SW 1271 (cell line): ENCODE measurements at regions not wholly inside any gene's neighbourhood (a gene's known extent, or its start where the extent isn't known, plus 50 kb on each side); places are given as distances from the start of the nearest gene placed in this dataset.

Experiments
- DNase-seq, 2 experiments: peaks; one replicate each; lab custom pipeline; 2025; lab: John Stamatoyannopoulos, UW

DNA sequence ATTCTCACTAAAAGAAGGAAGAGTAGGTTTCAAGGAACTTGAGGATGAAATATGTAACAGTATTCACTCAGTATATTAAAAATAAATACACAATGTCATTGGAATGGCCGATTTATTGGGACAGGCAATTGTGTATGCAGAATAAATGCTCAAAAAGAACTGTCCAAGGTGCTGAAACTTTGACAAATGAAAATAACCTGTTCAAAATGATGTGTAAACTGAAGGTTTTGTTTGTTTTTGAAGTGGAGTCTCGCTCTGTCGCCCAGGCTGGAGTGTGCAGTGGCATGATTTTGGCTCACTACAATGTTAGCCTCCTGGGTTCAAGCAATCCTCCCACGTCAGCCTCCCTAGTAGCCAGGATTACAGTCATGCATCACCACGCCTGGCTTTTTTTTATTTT is 318.7 kb upstream of the RBFOX1 start:
- no peak for DNase-seq

DNA sequence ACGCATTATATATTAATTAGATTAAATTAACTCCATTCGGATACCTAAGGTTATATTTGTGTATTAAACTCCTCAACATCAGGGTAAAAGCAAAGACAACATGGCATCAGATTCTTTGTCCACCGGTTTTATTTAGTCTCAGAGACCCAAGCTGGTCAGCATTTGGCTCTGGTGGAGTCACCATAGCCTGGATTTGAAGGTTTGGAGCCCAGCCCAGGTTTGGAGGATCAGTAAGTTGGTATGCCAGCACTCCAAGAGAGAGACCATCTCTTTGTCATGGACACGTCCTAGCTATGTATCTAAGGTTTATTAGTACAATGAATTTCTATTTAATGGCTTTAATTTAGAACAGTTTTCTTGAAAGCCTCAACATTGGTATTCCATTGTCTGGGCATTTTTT is 328.4 kb upstream of the RBFOX1 start:
- no peak for DNase-seq

DNA sequence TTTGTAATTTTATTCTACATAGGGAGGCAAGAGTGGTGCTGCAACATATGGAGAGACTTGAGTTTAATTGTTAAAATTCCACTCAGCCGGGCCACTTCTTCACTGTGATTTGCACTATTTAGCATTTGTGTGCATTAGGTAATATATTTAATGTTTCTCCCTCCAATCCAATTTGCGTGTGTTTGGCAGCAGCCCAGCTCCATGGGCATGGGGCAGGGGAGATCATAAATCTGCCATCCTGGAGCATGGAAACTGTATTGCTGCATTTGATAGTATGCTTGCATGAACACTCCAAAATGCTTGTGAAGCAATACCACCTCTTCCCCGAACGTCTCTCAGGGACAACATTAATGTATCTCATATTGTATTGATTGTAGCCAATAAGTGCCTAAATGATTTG is 339.1 kb upstream of the RBFOX1 start:
- DNase-seq = no peak

DNA sequence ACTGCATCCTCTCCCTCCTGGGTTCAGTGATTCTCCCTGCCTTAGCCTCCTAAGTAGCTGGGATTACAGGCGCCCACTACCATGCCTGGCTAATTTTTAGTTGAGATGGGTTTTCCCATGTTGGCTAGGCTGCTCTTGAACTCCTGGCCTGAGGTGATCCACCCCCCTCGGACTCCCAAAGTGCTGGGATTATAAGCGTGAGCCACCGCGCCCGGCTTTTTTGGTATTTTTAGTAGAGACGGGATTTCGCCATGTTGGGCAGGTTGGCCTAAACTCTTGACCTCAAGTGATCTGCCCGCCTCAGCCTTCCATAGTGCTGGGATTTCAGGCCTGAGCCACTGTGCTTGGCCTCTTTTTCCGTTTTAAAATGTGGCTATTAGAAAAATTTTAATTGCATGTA is 343.8 kb upstream of the RBFOX1 start:
- DNase-seq = no peak

DNA sequence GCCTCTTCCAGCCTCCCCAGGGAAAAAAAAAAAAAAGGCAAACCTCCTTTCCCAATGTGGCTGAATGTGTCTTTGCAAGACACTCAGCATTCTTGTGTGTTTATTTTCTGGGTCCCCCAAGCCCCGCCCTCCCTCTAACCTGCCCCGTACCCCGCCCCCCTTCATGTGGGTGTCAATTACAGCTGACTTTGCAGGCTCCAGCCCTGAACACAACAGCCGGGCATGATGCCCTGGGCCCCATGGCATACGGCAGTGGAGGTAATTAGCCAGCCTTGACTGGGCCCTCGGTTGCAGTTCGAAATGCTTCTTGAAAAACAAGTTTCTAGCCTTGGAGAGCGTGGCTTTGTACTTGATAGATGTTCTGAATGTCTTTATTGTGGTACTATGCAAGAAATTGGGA is 354.7 kb upstream of the RBFOX1 start:
- no peak for DNase-seq

DNA sequence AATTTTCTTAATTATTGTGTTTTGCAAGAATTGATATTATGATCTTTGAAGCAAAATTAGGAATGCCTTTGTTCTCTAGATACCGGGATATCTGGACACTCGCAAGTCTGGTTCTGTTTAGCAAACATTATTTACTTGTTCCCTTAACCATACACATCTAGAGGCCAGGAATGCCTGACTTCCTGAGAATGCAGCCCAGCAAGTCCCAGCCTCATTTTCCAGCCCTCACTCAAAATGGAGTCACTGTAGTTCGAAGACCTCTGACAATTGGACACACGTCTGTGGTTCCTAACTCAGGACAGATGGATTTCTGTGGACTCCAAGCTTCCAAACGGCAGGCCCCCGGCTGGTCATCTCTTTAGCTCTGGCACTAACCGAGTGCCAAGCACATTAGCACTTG is 355.4 kb upstream of the RBFOX1 start:
- DNase-seq = no peak

DNA sequence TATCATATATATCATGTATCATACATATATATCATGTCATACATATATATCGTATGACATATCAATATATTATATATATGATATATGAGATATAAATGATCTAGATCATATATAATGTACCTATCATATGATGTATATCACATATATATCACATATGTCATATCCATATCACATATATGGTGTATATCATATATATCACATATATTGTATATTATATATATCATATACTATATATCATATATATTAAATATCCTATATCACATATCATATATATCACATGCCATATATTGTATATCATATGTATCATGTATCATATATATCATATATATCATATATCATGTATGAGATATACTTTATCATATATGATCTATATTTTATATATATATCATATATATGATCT is 355.9 kb upstream of the RBFOX1 start:
- DNase-seq = no peak

DNA sequence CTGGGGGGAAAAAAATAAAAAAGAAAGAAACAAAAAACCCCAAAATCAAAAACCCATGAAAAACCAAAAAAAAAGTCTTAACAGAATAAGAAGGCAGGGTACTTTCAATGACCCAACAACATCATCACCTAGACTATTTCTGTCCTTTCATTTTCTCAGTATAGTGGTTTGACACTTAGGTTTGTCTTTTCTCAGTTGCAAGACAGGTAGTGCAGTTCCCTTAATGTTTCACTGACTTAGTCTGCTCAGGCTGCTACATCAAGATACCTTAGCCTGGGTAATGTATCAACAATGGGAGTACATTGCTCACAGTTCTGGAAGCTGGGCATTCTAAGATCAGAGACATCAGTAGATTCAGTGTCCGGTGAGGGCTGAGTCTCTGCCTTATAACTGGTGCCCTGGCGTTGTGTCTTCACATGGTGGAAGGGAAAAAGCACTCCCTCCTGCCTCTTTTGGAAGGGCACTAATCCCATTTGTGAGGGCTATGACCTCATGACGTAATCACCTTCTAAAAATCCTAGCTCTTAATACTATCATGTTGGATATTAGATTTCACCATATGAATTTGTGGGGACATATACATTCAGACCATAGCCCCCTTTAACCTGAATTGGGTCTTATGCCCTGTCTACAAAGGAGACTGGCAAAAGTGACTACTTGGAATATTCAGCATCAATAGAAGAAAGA is 362.3 kb upstream of the RBFOX1 start:
- DNase-seq = no peak

DNA sequence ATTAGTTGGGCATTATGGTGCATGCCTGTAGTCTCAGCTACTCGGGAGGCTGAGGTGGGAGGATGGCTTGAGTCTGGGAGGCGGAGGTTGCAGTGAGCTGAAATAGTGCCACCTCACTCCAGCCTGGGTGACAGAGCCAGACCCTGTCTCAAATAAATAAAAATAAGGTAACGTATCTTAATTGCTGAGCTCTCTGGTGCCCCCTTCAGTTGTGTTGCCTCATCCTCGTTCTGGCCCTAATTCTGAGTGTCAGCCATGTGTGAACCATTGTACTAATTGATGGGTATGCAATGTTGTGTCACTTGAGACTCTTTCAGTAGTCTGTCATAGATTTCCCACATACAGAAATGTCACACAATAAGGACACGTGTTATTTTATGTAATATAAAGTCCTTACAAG is 363.1 kb upstream of the RBFOX1 start:
- no peak for DNase-seq

DNA sequence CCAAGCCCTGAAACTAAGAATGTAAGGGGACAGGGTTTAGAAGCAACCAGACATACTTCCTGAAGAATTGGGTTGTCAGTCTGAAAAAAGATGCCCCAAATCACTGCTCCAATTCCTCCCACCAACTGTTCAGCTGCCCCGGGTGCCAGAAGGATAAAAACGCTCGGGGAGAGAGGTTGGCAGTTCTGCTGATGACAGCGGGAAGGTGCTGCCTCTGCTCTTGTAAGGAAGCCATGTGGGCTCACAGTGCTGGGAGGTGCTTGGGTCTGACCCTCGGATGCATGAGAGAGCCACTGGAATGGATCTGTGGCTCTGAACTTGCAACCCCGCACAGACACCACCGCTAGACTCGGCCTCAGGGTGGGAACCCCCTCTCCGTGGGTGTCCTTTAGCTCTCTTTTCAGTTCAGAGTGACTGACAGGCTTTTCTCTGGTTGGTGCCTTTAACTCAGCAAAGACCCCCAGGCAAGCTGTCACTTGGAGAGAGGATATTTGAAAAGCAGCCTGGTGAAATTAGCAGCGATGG is 364.8 kb upstream of the RBFOX1 start:
- DNase-seq = no peak

DNA sequence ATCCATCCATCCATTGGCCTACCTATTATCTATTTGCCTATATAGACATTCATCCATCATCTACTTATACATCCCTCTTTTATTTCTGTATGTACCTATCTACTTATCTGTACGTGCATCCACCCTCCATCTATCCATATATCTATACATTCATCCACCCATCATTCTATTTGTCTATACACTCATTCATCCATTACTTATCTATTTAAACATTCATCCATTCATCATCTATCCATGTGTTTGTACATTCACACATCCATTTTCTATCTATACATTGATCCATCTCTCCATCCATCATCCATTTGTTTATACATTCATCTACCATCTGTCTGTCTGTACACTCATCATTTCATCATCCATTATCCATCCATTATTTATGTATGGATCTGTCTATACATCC is 365.7 kb upstream of the RBFOX1 start:
- DNase-seq = no peak

DNA sequence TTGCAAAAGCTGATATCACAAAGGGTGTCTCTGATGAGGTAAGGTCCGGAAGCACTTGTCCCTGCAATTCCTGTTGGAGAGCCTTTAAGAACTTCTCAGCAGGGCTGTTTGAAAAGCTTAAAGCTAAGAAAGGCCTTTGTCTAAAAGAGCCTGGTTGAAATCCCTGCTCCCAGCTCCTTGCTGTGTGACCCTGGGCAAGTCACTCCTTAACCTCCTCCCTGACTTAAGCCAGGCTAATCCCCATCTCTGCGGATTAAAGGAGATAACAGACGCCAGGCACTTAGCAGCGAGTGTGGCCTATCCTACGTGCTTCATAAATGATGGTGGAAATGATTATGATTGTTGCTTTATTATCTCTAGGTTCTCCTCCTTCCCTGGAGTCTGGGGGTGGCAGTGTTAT is 368.0 kb upstream of the RBFOX1 start:
- DNase-seq = no peak

DNA sequence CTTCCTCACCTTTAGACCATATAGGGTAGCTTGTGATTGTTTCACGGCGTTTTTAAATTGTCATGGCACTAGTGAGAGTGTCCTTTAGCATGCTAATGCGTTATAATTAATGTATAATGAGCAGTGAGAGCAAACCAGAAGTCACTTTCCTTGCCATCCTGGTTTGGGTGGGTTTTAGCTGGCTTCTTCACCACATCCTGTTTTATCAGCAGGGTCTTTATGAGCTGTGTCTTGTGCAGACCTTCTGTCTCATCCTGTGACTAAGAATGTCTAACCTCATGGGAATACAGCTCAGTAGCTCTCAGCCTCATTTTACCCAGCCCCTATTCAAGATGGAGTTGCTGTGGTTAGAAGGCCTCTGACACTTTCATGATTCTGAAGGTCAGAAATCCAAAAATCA is 370.9 kb upstream of the RBFOX1 start:
- no peak for DNase-seq

DNA sequence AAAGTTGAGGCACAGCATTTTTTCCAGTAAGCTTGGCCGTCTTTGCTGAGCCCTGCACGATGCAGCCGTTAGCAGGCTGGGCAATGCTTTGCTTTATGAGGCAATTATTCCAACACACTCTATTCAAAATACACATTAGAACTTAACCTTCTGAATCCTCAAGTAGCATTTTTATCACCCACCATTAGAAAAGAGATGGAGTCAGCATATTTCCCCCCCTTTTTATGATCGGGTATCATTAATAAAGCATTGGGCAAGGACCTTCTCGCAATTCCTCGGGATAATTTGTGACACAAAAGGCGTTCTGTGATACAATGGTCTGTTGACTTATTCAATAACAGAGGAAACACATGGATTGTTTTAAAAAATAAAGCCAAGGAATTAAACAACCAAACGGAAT is 374.5 kb upstream of the RBFOX1 start:
- no peak for DNase-seq

DNA sequence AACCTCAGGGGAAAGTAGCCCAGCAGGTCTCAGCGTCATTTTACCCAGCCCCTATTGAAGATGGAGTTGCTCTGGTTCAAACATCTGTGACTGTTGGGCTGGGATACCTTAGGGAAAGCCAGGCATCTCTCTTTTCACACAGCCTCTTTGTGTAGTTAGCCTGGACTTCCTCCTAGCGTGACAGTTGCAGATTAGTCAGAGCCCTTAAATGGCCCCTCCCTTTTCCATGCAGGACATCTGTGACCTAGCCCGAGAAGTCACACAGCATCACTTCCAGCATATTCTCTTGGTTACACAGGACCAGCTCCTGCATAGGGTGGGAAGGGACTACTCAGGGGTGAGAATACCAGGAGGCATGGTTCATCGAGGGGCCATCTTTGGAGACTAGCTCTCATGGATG is 375.0 kb upstream of the RBFOX1 start:
- no peak for DNase-seq

DNA sequence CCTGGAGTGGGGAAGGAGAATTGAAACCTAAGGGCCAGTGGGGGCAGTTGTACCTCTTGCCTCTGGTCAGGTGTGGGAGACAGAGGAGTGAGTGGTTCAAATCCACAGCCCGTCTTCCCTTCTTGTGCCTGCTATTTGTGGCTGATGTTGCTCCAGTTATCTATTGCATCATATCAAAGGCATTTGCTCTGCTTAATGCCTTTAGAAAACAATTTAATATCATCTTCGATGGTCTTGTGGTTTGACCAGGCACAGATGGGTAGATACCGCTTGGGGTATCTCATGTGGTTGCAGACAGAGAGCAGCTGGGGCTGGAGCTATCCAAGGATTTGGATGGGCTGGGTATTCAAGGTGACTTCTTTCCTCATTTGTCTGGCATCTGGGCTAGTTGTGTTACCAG is 376.1 kb upstream of the RBFOX1 start:
- no peak for DNase-seq

DNA sequence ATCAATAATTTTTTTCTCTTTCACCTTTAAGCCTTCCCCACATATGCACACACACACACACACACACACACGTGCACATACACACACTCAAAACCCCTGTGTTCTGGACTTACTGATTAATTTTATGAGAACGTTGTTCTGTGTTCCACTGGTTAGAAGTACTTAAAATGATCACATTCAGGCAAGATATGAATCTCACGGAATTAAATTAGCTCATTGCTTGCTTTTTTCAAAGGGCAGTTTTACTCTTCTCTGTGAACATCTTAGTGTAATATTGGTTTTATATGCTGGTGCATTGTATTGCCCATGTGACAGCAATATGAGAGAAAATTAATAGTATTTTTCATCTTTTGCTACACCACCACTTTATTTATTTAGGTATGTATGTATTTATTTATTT is 377.3 kb upstream of the RBFOX1 start:
- DNase-seq = no peak

DNA sequence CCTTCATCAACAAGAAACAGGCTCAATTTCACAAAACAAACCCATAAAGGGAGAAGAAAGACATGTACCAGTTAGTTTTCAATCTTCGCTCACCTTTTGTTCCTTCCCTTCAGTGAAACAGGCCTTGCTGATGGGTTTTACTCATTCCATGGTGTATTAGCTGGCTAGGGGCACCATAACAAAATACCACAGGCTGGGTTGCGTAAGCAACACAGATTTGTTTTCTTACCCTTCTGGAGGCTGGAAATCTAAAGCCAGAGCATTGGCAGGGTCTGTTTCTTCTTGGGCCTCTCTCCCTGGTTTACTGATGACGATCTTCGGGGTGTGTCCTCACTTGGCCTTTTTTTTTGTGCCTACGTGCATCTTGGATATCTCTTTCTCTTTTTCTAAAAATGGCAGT is 383.4 kb upstream of the RBFOX1 start:
- DNase-seq = no peak

DNA sequence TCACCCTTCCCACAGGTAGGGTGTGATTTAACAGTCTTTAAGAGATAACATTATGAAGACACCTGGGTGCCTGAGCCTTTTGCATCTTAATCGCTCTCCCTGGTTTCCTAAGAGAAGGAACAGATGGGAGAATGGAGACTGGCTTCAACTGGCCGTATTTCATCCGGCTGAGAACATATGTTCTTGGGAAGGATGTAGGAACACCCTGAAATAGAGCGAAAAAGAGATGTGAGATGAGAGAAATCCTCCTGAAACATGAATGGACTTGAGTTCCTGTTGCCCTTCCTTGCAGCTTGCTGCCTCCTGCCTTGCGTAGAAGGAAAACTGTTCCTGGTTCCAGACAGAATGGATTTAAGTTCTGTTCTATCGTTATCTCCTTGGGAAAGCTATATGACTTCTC is 385.4 kb upstream of the RBFOX1 start:
- no peak for DNase-seq

DNA sequence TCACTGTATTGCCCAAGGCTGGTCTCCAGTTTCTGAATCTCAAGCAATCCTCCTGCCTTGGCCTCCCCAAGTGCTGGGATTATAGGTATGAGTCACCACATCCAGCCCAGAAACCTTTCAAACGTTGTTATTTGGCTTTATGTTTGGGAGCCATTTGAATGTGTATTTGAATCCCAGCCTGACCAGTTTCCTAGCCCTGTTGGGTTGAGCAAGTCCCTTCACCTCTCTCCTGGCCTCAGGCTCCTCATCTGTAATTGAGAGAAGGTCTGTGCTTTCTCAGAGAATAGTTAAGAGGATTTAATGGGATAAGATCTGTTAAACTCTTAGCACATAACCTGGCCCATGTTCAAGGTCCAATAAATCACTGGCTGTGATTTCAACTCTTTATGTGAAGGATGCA is 385.8 kb upstream of the RBFOX1 start:
- no peak for DNase-seq

DNA sequence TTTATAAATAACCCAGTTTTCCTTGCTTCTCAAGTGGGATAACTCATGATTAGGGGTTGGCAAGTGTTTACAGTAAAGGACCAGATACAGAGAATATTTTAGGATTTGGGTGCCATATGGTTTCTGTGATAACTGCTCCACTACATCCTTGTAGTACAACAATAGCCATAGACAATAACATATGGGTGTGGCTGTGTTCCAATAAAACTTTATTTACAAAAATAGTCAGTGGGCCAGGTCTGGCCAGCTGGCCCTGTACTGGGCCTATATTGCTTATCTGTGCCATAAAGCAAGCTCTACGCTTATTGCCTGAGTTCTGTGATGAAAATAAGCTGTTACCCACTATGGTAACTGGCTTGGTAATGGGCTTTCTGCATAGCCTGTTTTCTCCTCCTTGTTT is 386.5 kb upstream of the RBFOX1 start:
- DNase-seq = no peak

DNA sequence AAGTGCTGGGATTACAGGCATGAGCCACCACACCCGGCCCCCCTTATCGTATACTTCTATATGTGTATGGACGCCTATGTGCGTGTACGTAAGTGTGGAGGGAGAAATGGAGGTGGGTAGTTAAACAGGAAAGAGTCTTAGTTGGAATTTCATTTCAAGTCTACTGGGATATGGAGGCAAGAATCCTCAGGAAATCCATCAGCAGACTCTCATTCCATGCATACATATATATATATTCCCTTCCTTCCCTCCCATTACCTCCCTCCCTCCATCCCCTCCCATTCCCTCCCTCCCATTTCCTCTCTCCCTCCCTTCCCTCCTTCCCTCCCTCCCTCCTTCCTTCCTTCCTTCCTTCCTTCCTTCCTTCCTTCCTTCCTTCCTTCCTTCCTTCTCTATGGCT is 391.7 kb upstream of the RBFOX1 start:
- DNase-seq = no peak

DNA sequence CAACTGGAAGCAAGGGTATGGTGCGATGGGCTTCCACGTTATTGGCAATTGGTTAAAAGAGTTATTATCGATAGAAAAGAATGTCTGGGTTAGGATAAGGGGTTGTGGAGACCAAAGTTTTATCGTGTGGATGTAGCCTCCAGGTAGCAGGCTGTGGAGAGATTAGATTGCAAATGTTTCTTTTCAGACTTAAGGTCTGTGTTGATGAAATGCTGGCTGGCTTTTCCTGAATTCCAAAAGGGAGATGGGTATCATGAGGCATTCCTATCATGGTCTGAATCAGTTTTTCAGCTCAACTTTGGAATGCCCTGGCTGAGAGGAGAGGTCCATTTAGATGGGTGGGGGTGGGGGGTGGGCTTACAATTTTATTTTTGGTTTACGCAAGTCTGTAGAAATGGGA is 395.0 kb upstream of the RBFOX1 start:
- no peak for DNase-seq

DNA sequence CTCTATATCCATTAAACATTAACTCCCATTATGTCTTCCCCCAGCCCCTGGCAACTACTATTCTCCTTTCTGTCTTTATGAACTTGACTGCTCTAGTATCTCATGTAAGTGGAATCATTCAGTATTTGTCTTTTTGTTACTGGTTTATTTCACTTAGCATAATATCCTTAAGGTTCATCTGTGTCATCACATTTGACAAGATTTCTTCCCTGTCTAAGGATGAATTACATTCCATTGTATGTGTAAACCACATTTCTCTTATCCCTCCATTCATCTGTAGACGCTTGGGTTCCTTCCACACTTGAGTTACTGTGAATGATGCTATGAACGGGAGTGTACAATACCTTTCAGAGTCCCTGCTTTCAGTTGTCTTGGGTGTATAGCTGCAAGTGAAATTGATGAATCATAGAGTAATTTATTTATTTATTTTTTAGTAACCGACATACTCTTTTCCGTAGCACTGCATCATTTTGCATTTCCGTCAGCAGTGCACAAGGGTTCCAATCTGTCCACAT is 399.7 kb upstream of the RBFOX1 start:
- DNase-seq = no peak
